Natural killer cell treated with Interleukin-12 subunit alpha and Interleukin-12 subunit beta and Interleukin-15 and Interleukin-18, amount 100 ng/mL, for 72 hours (primary cell): ENCODE measurements at regions not wholly inside any gene's neighbourhood (a gene's known extent, or its start where the extent isn't known, plus 50 kb on each side); places are given as distances from the start of the nearest gene placed in this dataset.

Source experiments
- ATAC-seq, 2 donors: fragments of 150-1000 bp; cut with Tn5 transposase in 1 of 2; sonication (Bioruptor Pico), chemical (Tn5 transposase) in 1 of 2; 2 replicates each; pipeline ENCODE4 v1.10.0; 2021
- DNase-seq: peaks from one replicate; pipeline ENCODE4 v3.0.0; 2022; ENCODE audit warnings: low spot score
- H3K27ac Mint-ChIP-seq, 2 donors: 1 replicate in 1 of 2; 2 replicates in 1 of 2; pipeline ENCODE4 v1.8.0; 2022; ENCODE audit warnings: mixed read lengths in 2 of 2, mild to moderate bottlenecking in 1 of 2, moderate library complexity in 1 of 2
- H3K27me3 Mint-ChIP-seq, 2 donors: 1 replicate in 1 of 2; 2 replicates in 1 of 2; pipeline ENCODE4 v1.8.0; 2022; ENCODE audit warnings: mixed read lengths in 2 of 2
- H3K36me3 Mint-ChIP-seq: one replicate; pipeline ENCODE4 v1.8.0; 2022; ENCODE audit warnings: mixed read lengths
- H3K4me1 Mint-ChIP-seq, 2 donors: 1 replicate in 1 of 2; 2 replicates in 1 of 2; pipeline ENCODE4 v1.8.0; 2022; ENCODE audit warnings: low read depth in 2 of 2, mixed read lengths in 2 of 2, mild to moderate bottlenecking in 1 of 2
- H3K4me3 Mint-ChIP-seq: one replicate; pipeline ENCODE4 v1.8.0; 2022; ENCODE audit warnings: mixed read lengths
- H3K9me3 Mint-ChIP-seq: 2 replicates; pipeline ENCODE4 v1.8.0; 2022; ENCODE audit warnings: mixed read lengths

- Mint-ChIP-seq H3K9me3 (peaks cover 20% of the 10 kb centered on the region), H3K27me3 (no peaks in the 10 kb centered on the region), H3K4me1 (no peaks in the 10 kb centered on the region)
Observed at GRCh38 chr10:130820880-130821482, 490.5 kb downstream of the TCERG1L start.

GRCh38 chr10:130824230-130825014 lies 487.1 kb downstream of the TCERG1L start:
- H3K27ac Mint-ChIP-seq: no peak overlapping the region
- peaks cover 16% of the 10 kb centered on the region for H3K9me3 Mint-ChIP-seq
- no peaks in the 10 kb centered on the region for H3K4me1 Mint-ChIP-seq
- no peak overlapping the region for H3K4me3 Mint-ChIP-seq
- no peak for DNase-seq
- H3K27me3 Mint-ChIP-seq: no peaks in the 10 kb centered on the region
- H3K36me3 Mint-ChIP-seq: peaks cover 5% of the 10 kb centered on the region
- no peak for ATAC-seq

More at GRCh38 chr10:130820880-130821482, 490.5 kb downstream of the TCERG1L start:
- Mint-ChIP-seq H3K36me3 (peaks cover under 1% of the 10 kb centered on the region), H3K27ac (no peak overlapping the region), H3K4me3 (no peak overlapping the region)
- DNase-seq (no peak), ATAC-seq (peak; percentile 10 to 20)

GRCh38 chr10:130833596-130833995 lies 477.9 kb downstream of the TCERG1L start:
- no peak overlapping the region for H3K4me3 Mint-ChIP-seq
- H3K36me3 Mint-ChIP-seq: no peaks in the 10 kb centered on the region
- H3K27me3 Mint-ChIP-seq: no peaks in the 10 kb centered on the region
- no peaks in the 10 kb centered on the region for H3K9me3 Mint-ChIP-seq
- no peaks in the 10 kb centered on the region for H3K4me1 Mint-ChIP-seq
- H3K27ac Mint-ChIP-seq: no peak overlapping the region
- DNase-seq (no peak), ATAC-seq (no peak)

GRCh38 chr10:130834170-130834569 lies 477.4 kb downstream of the TCERG1L start:
- no peak for ATAC-seq
- no peak overlapping the region for H3K27ac Mint-ChIP-seq
- DNase-seq: no peak
- no peak overlapping the region for H3K4me3 Mint-ChIP-seq
- no peaks in the 10 kb centered on the region for H3K9me3 Mint-ChIP-seq
- H3K27me3 Mint-ChIP-seq: no peaks in the 10 kb centered on the region
- H3K4me1 Mint-ChIP-seq: no peaks in the 10 kb centered on the region
- H3K36me3 Mint-ChIP-seq: no peaks in the 10 kb centered on the region

- ATAC-seq (no peak), DNase-seq (no peak)
- Mint-ChIP-seq H3K9me3 (no peaks in the 10 kb centered on the region), H3K27me3 (no peaks in the 10 kb centered on the region), H3K4me1 (no peaks in the 10 kb centered on the region), H3K27ac (no peak overlapping the region), H3K36me3 (no peaks in the 10 kb centered on the region), H3K4me3 (no peak overlapping the region)
Observed at GRCh38 chr10:130834573-130834972, 476.9 kb downstream of the TCERG1L start.

GRCh38 chr10:130835068-130835467 lies 476.5 kb downstream of the TCERG1L start:
- Mint-ChIP-seq H3K4me3 (no peak overlapping the region), H3K27me3 (no peaks in the 10 kb centered on the region), H3K4me1 (no peaks in the 10 kb centered on the region), H3K27ac (no peak overlapping the region), H3K9me3 (no peaks in the 10 kb centered on the region), H3K36me3 (no peaks in the 10 kb centered on the region)
- no peak for DNase-seq
- ATAC-seq: no peak

GRCh38 chr10:130836344-130836743 lies 475.2 kb downstream of the TCERG1L start:
- H3K9me3 Mint-ChIP-seq: no peaks in the 10 kb centered on the region
- H3K4me1 Mint-ChIP-seq: no peaks in the 10 kb centered on the region
- H3K36me3 Mint-ChIP-seq: no peaks in the 10 kb centered on the region
- ATAC-seq (no peak), DNase-seq (no peak)
- H3K27ac Mint-ChIP-seq: no peak overlapping the region
- no peak overlapping the region for H3K4me3 Mint-ChIP-seq
- H3K27me3 Mint-ChIP-seq: no peaks in the 10 kb centered on the region

- Mint-ChIP-seq H3K9me3 (no peaks in the 10 kb centered on the region), H3K27ac (no peak overlapping the region), H3K4me3 (no peak overlapping the region), H3K4me1 (no peaks in the 10 kb centered on the region), H3K36me3 (no peaks in the 10 kb centered on the region), H3K27me3 (no peaks in the 10 kb centered on the region)
- DNase-seq (no peak), ATAC-seq (peak; percentile 15 to 64)
Observed at GRCh38 chr10:130843051-130843653, 468.4 kb downstream of the TCERG1L start.

- no peaks in the 10 kb centered on the region for H3K36me3 Mint-ChIP-seq
- no peaks in the 10 kb centered on the region for H3K9me3 Mint-ChIP-seq
- no peaks in the 10 kb centered on the region for H3K4me1 Mint-ChIP-seq
- no peaks in the 10 kb centered on the region for H3K27me3 Mint-ChIP-seq
- DNase-seq (no peak), ATAC-seq (no peak)
- no peak overlapping the region for H3K4me3 Mint-ChIP-seq
- no peak overlapping the region for H3K27ac Mint-ChIP-seq
Observed at GRCh38 chr10:130844310-130844709, 467.2 kb downstream of the TCERG1L start.

- peaks cover 3% of the 10 kb centered on the region for H3K9me3 Mint-ChIP-seq
- no peak overlapping the region for H3K4me3 Mint-ChIP-seq
- no peak overlapping the region for H3K27ac Mint-ChIP-seq
- H3K27me3 Mint-ChIP-seq: peaks cover 3 to 7% of the 10 kb centered on the region in 2 donors
- ATAC-seq (no peak), DNase-seq (no peak)
- no peaks in the 10 kb centered on the region for H3K36me3 Mint-ChIP-seq
- no peaks in the 10 kb centered on the region for H3K4me1 Mint-ChIP-seq
Observed at GRCh38 chr10:130847170-130847569, 464.4 kb downstream of the TCERG1L start.

GRCh38 chr10:130848855-130849254 lies 462.7 kb downstream of the TCERG1L start:
- peaks cover 3 to 15% of the 10 kb centered on the region in 2 donors for H3K27me3 Mint-ChIP-seq
- ATAC-seq (no peak), DNase-seq (no peak)
- H3K27ac Mint-ChIP-seq: no peak overlapping the region
- H3K4me1 Mint-ChIP-seq: no peaks in the 10 kb centered on the region
- H3K36me3 Mint-ChIP-seq: peaks cover 11% of the 10 kb centered on the region
- H3K9me3 Mint-ChIP-seq: peaks cover 7% of the 10 kb centered on the region
- no peak overlapping the region for H3K4me3 Mint-ChIP-seq

- Mint-ChIP-seq H3K4me1 (no peaks in the 10 kb centered on the region), H3K27me3 (peaks cover 3 to 15% of the 10 kb centered on the region in 2 donors), H3K9me3 (peaks cover 20% of the 10 kb centered on the region), H3K4me3 (no peak overlapping the region), H3K36me3 (peaks cover 26% of the 10 kb centered on the region), H3K27ac (no peak overlapping the region)
- DNase-seq (no peak), ATAC-seq (no peak)
Observed at GRCh38 chr10:130854151-130854550, 457.4 kb downstream of the TCERG1L start.

GRCh38 chr10:130857631-130858295 lies 453.8 kb downstream of the TCERG1L start:
- no peaks in the 10 kb centered on the region for H3K4me1 Mint-ChIP-seq
- H3K9me3 Mint-ChIP-seq: peaks cover 17% of the 10 kb centered on the region
- peaks cover 0 to 8% of the 10 kb centered on the region in 2 donors for H3K27me3 Mint-ChIP-seq
- peaks cover 24% of the 10 kb centered on the region for H3K36me3 Mint-ChIP-seq
- H3K4me3 Mint-ChIP-seq: no peak overlapping the region
- no peak overlapping the region for H3K27ac Mint-ChIP-seq
- no peak for DNase-seq
- ATAC-seq: peak in 1 of 2 donors; percentile 32

GRCh38 chr10:130858626-130859025 lies 452.9 kb downstream of the TCERG1L start:
- no peaks in the 10 kb centered on the region for H3K27me3 Mint-ChIP-seq
- H3K4me1 Mint-ChIP-seq: no peaks in the 10 kb centered on the region
- no peak overlapping the region for H3K4me3 Mint-ChIP-seq
- H3K36me3 Mint-ChIP-seq: peaks cover 15% of the 10 kb centered on the region
- DNase-seq: no peak
- H3K9me3 Mint-ChIP-seq: peaks cover 13% of the 10 kb centered on the region
- no peak overlapping the region for H3K27ac Mint-ChIP-seq
- ATAC-seq: no peak
